AG04450 (cell line): ENCODE measurements at regions not wholly inside any gene's neighbourhood (a gene's known extent, or its start where the extent isn't known, plus 50 kb on each side); places are given as distances from the start of the nearest gene placed in this dataset.

ENCODE experiments used
- CTCF ChIA-PET: fragments of 300-600, 350-600 bp; formaldehyde crosslinking; extraction: SDS; loops from one replicate; lab custom pipeline; 2022; ENCODE audit warnings: antibody characterized with exemption, inconsistent platforms; lab: Charles Lee
- POLR2A ChIA-PET: fragments of 350-600 bp; formaldehyde crosslinking; extraction: SDS; loops from one replicate; lab custom pipeline; 2021; ENCODE audit warnings: antibody characterized with exemption, inconsistent platforms; lab: Yijun Ruan, JAX
- DNase-seq: peaks from one replicate; pipeline ENCODE4 v3.0.0-alpha.2; 2011; ENCODE audit warnings: low read depth, low spot score
- H3K27ac ChIP-seq: one replicate; pipeline ENCODE4 v1.5.1; 2012; ENCODE audit warnings: low read depth, low read length, control low read depth
- H3K27me3 ChIP-seq: one replicate; pipeline ENCODE4 v1.6.0; 2012; ENCODE audit warnings: low read length; ENCODE audit not compliant: control insufficient read depth, insufficient read depth
- H3K4me3 ChIP-seq: 2 replicates; pipeline ENCODE4 v1.5.1; 2011; ENCODE audit warnings: mild to moderate bottlenecking, low read depth, low read length, control low read depth
- H3K9me3 ChIP-seq: 2 replicates; pipeline ENCODE4 v1.5.1; 2012; ENCODE audit warnings: low read length; ENCODE audit not compliant: control insufficient read depth, insufficient read depth
- CTCF ChIP-seq: IDR thresholded peaks from 2 replicates; pipeline ENCODE4 v1.5.1; 2011; ENCODE audit warnings: low read depth, low read length, control low read depth, inconsistent platforms

DNA sequence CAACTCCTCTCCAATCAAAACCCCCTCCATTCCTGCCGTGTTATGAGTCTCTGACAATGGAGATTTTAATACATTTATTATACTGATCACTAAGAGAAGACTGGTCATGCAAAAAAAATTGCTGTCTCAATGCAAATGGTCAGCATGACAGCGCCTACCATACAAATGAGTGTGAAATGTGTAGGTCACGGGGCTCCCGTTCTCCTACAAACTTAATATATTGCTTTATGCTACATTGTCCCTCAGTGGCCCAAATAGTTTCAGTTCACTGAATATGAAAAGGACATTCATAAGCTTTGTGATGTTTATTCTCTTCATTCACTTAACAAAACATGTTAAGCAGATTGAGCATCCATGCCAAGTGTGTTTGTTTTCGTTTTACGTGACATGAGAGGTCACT is 116.1 kb downstream of the SPANXN3 start:
- no peak overlapping the region for H3K27ac ChIP-seq
- no peak for DNase-seq
- POLR2A ChIA-PET: no interaction called here
- no peak for TF ChIP-seq CTCF
- H3K27me3 ChIP-seq: no peaks in the 10 kb centered on the region
- H3K4me3 ChIP-seq: no peak overlapping the region
- H3K9me3 ChIP-seq: no peaks in the 10 kb centered on the region
- CTCF ChIA-PET: no interaction called here

- no peak overlapping the region for H3K4me3 ChIP-seq
- CTCF ChIA-PET: no interaction called here
- no peak overlapping the region for H3K27ac ChIP-seq
- no peak for TF ChIP-seq CTCF
- H3K27me3 ChIP-seq: no peaks in the 10 kb centered on the region
- H3K9me3 ChIP-seq: no peaks in the 10 kb centered on the region
- POLR2A ChIA-PET: no interaction called here
- DNase-seq: no peak
These were observed 138.4 kb downstream of the SPANXN3 start for GRCh38 chrX:143378851-143379250.

DNA sequence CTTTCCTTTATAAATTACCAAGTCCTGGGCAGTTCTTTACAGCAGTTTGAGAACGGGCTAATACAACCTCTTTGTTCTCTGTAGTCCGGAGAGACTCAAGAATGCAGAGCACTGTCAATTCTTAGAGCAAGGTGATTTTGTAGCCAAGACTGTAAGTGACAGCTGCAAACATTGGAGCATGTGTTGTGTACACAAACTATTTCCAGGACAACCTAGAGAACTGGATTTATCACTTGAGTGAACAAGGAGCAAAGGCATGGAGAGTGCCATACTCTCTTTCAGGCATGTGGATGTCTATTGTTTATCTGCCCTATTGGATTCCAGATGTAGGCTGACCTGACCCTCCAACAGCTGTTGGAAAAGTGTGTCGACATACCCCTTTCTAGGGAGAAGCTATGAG is 153.9 kb downstream of the SPANXN3 start:
- ChIA-PET POLR2A (no interaction called here), CTCF (no interaction called here)
- Histone ChIP-seq H3K9me3 (no peaks in the 10 kb centered on the region), H3K27me3 (no peaks in the 10 kb centered on the region), H3K27ac (no peak overlapping the region), H3K4me3 (no peak overlapping the region)
- TF ChIP-seq CTCF: no peak
- no peak for DNase-seq

GRCh38 chrX:143340190-143340589 is 177.1 kb downstream of the SPANXN3 start:
- Histone ChIP-seq H3K9me3 (no peaks in the 10 kb centered on the region), H3K4me3 (no peak overlapping the region), H3K27ac (no peak overlapping the region), H3K27me3 (no peaks in the 10 kb centered on the region)
- no peak for TF ChIP-seq CTCF
- no peak for DNase-seq
- ChIA-PET POLR2A (no interaction called here), CTCF (no interaction called here)

GRCh38 chrX:143336261-143336660 is 181.0 kb downstream of the SPANXN3 start:
- DNase-seq: no peak
- TF ChIP-seq CTCF: no peak
- ChIA-PET POLR2A (no interaction called here), CTCF (no interaction called here)
- Histone ChIP-seq H3K27me3 (no peaks in the 10 kb centered on the region), H3K9me3 (no peaks in the 10 kb centered on the region), H3K27ac (no peak overlapping the region), H3K4me3 (no peak overlapping the region)
